Panc1 (cell line): ENCODE measurements at regions not wholly inside any gene's neighbourhood (a gene's known extent, or its start where the extent isn't known, plus 50 kb on each side); places are given as distances from the start of the nearest gene placed in this dataset.

Experiments used
- ATAC-seq: fragments of 200-7000 bp; cut with Tn5 transposase; 2 replicates; pipeline ENCODE4 v1.9.1; 2020; ENCODE audit warnings: mild to moderate bottlenecking, moderate library complexity
- BruUV-seq: library from RNA; stranded (reverse); fragments of 400-500 nt; replicated peaks from 2 replicates; lab custom pipeline; 2021; lab: Mats Ljungman, UMichigan
- CTCF ChIA-PET: fragments of 300-600 bp; sonication (Branson Sonifier 250); formaldehyde crosslinking; loops from one replicate; lab custom pipeline; 2022; ENCODE audit warnings: antibody characterized with exemption; lab: Charles Lee
- POLR2A ChIA-PET: fragments of 300-600 bp; sonication (Branson Sonifier 250); formaldehyde crosslinking; loops from one replicate; lab custom pipeline; 2022; ENCODE audit warnings: antibody characterized with exemption; lab: Charles Lee
- DNase-seq: peaks from one replicate; pipeline ENCODE4 v3.0.0-alpha.2; 2010; ENCODE audit warnings: low read depth, low spot score
- H3K27ac ChIP-seq: 2 replicates; pipeline ENCODE4 v1.5.1; 2011; ENCODE audit warnings: mild to moderate bottlenecking, low read length, inconsistent platforms
- H3K27me3 ChIP-seq: fragments of 200-500 bp; sonication (Bioruptor generic); 2 replicates; pipeline ENCODE4 v1.6.0; 2014; ENCODE audit warnings: low read length, inconsistent platforms; ENCODE audit not compliant: control insufficient read depth, insufficient read depth
- H3K36me3 ChIP-seq: fragments of 200-500 bp; sonication (Bioruptor generic); 2 replicates; pipeline ENCODE4 v1.5.1; 2014; ENCODE audit warnings: inconsistent platforms, mild to moderate bottlenecking, low read length, moderate library complexity; ENCODE audit not compliant: control insufficient read depth, insufficient read depth
- H3K4me1 ChIP-seq: 2 replicates; pipeline ENCODE4 v1.5.1; 2011; ENCODE audit warnings: inconsistent platforms, mild to moderate bottlenecking, low read length, moderate library complexity; ENCODE audit not compliant: control insufficient read depth, insufficient read depth
- H3K4me3 ChIP-seq, 2 experiments: 2 replicates each; pipeline ENCODE4 v1.5.1; 2011 to 2012; ENCODE audit warnings: low read depth in 2 of 2, low read length in 2 of 2, mild to moderate bottlenecking in 2 of 2, inconsistent platforms in 1 of 2, moderate library complexity in 1 of 2
- H3K9me3 ChIP-seq: fragments of 200-500 bp; sonication (Bioruptor generic); 2 replicates; pipeline ENCODE4 v1.5.1; 2014; ENCODE audit warnings: low read depth, mild to moderate bottlenecking, inconsistent platforms, low read length, moderate library complexity; ENCODE audit not compliant: control insufficient read depth, insufficient read depth
- CTCF ChIP-seq: fragments of 450-650 bp; IDR thresholded peaks from 2 replicates; pipeline ENCODE4 v1.5.1; 2017; ENCODE audit warnings: mild to moderate bottlenecking
- POLR2AphosphoS5 ChIP-seq: IDR thresholded peaks from 2 replicates; pipeline ENCODE4 v1.6.1; 2012; ENCODE audit warnings: mild to moderate bottlenecking, low read depth, low read length, moderate library complexity
- SIN3A ChIP-seq: IDR thresholded peaks from 2 replicates; pipeline ENCODE4 v1.6.1; 2012; ENCODE audit warnings: low read depth, mild to moderate bottlenecking, low read length, moderate library complexity, borderline replicate concordance; ENCODE audit not compliant: insufficient read depth
- TCF7L2 ChIP-seq: IDR thresholded peaks from 2 replicates; pipeline ENCODE4 v1.6.1; 2011; ENCODE audit warnings: mild to moderate bottlenecking, low read depth, low read length, inconsistent platforms
- in situ Hi-C: cut with HindIII; loops from 2 replicates; pipeline ENCODE4 v1.10.0; 2016; ENCODE audit warnings: low sequenced_read_pairs, low pct_unique_long_range_greater_than_20kb
- intact Hi-C: fragments of 100-400 bp; cut with micrococcal nuclease; formaldehyde crosslinking; loops from one replicate; pipeline ENCODE4 v1.10.0; 2022; ENCODE audit not compliant: unreplicated experiment
- TF ChIP-seq, protein P1 (sequence below), 2 experiments: IDR thresholded peaks; 2 replicates each; pipeline ENCODE4 v1.6.1; 2011 to 2012; ENCODE audit warnings: low read depth in 2 of 2, control low read depth in 1 of 2, low read length in 1 of 2, mild to moderate bottlenecking in 1 of 2, moderate library complexity in 1 of 2; ENCODE audit not compliant: insufficient read depth in 1 of 2

DNA sequence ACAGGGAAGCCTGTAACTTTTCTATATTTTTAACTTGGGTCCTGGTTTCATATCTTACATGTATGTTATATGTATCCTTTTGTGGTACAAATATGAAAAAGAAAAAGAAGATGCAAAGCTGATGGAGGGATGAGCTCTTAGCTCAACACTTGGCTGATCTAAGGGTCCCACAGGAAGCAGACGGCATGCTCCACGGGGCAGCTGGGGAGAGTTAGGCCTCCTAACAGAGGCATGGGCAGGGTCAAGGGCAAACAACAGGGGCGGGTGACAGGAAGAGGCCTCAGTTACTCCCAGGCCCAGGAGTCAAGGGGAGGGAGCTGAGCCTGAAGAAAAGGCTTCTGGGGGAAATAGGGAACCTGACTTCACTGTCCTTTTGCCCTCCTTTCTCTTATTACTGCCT, 287.2 kb downstream of the ZSWIM6 start:
- in situ Hi-C loops, result no loop called here
- H3K4me1 ChIP-seq, result no peaks in the 10 kb centered on the region
- H3K27ac ChIP-seq, result no peak overlapping the region
- no peaks in the 10 kb centered on the region for H3K9me3 ChIP-seq
- CTCF ChIA-PET, result no interaction called here
- BruUV-seq, result no TSS peak
- intact Hi-C loops, result no loop called here
- DNase-seq, result no peak
- H3K36me3 ChIP-seq, result no peaks in the 10 kb centered on the region
- H3K27me3 ChIP-seq, result no peaks in the 10 kb centered on the region
- POLR2A ChIA-PET, result no interaction called here
- H3K4me3 ChIP-seq, result no peak overlapping the region
- ATAC-seq, result no peak
- TF ChIP-seq POLR2AphosphoS5, result no peak
- TF ChIP-seq TCF7L2, result no peak
- TF ChIP-seq CTCF, result no peak
- TF ChIP-seq, protein P1, sequence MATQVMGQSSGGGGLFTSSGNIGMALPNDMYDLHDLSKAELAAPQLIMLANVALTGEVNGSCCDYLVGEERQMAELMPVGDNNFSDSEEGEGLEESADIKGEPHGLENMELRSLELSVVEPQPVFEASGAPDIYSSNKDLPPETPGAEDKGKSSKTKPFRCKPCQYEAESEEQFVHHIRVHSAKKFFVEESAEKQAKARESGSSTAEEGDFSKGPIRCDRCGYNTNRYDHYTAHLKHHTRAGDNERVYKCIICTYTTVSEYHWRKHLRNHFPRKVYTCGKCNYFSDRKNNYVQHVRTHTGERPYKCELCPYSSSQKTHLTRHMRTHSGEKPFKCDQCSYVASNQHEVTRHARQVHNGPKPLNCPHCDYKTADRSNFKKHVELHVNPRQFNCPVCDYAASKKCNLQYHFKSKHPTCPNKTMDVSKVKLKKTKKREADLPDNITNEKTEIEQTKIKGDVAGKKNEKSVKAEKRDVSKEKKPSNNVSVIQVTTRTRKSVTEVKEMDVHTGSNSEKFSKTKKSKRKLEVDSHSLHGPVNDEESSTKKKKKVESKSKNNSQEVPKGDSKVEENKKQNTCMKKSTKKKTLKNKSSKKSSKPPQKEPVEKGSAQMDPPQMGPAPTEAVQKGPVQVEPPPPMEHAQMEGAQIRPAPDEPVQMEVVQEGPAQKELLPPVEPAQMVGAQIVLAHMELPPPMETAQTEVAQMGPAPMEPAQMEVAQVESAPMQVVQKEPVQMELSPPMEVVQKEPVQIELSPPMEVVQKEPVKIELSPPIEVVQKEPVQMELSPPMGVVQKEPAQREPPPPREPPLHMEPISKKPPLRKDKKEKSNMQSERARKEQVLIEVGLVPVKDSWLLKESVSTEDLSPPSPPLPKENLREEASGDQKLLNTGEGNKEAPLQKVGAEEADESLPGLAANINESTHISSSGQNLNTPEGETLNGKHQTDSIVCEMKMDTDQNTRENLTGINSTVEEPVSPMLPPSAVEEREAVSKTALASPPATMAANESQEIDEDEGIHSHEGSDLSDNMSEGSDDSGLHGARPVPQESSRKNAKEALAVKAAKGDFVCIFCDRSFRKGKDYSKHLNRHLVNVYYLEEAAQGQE (IDR thresholded peaks at IDR 0.05; ENCODE audit: insufficient read depth in 1 of 2, low read depth in 2 of 2, low read length in 1 of 2), result no peak
- no peak for TF ChIP-seq SIN3A

- POLR2A ChIA-PET, result interaction anchor here (0.6 kb wide), 1 partner anchor 152 kb away, joined by 3 read pairs; no protein-coding TSS in a partner anchor
- Histone ChIP-seq H3K27ac (no peak overlapping the region), H3K36me3 (no peaks in the 10 kb centered on the region), H3K27me3 (no peaks in the 10 kb centered on the region), H3K4me3 (no peak overlapping the region), H3K9me3 (no peaks in the 10 kb centered on the region), H3K4me1 (no peaks in the 10 kb centered on the region)
- BruUV-seq, result no TSS peak
- DNase-seq (no peak), ATAC-seq (no peak)
- intact Hi-C loops, result no loop called here
- CTCF ChIA-PET, result no interaction called here
- no peak for TF ChIP-seq CTCF
- TF ChIP-seq, protein P1 (IDR thresholded peaks at IDR 0.05; ENCODE audit: insufficient read depth in 1 of 2, low read depth in 2 of 2, low read length in 1 of 2), result no peak
- in situ Hi-C loops, result no loop called here
Measured at GRCh38 chr5:61619777-61620518, 287.9 kb downstream of the ZSWIM6 start.
